Thyroid gland (tissue), 4 donors: ENCODE measurements at regions not wholly inside any gene's neighbourhood (a gene's known extent, or its start where the extent isn't known, plus 50 kb on each side); places are given as distances from the start of the nearest gene placed in this dataset.

ENCODE experiments used
- POLR2A ChIP-seq, 2 donors: fragments of 450-650 bp; IDR thresholded peaks; one replicate each; pipeline ENCODE4 v1.6.1; 2017; ENCODE audit warnings: antibody characterized with exemption in 2 of 2, mild to moderate bottlenecking in 2 of 2, moderate library complexity in 1 of 2
- TF ChIP-seq, protein P1 (sequence below), 6 experiments: fragments of 200-600 bp in 3 of 6; fragments of 450-650 bp in 3 of 6; sonication (generic) in 3 of 6; IDR thresholded peaks; one replicate each; pipeline ENCODE4 v1.5.1; 2016 to 2019; ENCODE audit warnings: antibody characterized with exemption in 6 of 6, mild to moderate bottlenecking in 2 of 6, inconsistent platforms in 1 of 6, moderate library complexity in 1 of 6

DNA sequence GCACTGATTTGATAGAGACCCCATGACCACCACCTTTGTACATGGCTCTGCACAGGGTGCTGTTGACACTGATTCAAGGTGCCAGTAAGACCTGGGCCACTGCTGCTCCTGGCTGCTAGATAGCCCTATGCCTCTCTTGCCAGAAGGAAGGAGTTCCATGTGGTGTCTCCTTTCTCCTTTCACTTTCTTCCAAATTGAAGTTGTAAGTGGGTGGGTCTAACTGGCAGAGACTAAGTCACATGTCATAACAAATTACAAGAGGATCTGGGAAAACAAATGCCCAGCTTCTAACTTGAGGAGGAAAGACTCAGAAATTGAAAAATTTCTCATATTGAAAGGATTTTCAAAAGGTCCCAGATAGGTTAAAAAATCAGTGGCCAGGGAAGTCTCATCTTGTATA, 116.8 kb downstream of the TFAP2B start:
- TF ChIP-seq, protein P1, sequence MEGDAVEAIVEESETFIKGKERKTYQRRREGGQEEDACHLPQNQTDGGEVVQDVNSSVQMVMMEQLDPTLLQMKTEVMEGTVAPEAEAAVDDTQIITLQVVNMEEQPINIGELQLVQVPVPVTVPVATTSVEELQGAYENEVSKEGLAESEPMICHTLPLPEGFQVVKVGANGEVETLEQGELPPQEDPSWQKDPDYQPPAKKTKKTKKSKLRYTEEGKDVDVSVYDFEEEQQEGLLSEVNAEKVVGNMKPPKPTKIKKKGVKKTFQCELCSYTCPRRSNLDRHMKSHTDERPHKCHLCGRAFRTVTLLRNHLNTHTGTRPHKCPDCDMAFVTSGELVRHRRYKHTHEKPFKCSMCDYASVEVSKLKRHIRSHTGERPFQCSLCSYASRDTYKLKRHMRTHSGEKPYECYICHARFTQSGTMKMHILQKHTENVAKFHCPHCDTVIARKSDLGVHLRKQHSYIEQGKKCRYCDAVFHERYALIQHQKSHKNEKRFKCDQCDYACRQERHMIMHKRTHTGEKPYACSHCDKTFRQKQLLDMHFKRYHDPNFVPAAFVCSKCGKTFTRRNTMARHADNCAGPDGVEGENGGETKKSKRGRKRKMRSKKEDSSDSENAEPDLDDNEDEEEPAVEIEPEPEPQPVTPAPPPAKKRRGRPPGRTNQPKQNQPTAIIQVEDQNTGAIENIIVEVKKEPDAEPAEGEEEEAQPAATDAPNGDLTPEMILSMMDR (IDR thresholded peaks at IDR 0.05) = no peak
- no peak for TF ChIP-seq POLR2A (IDR thresholded peaks at IDR 0.05)
